Uterus (tissue), 3 donors: ENCODE measurements at regions not wholly inside any gene's neighbourhood (a gene's known extent, or its start where the extent isn't known, plus 50 kb on each side); places are given as distances from the start of the nearest gene placed in this dataset.

Experiments used
- DNase-seq, 2 donors: peaks; one replicate each; pipeline ENCODE4 v3.0.0-alpha.2; 2019 to 2020
- H3K27ac ChIP-seq, 2 donors: fragments of 200-600 bp; sonication (generic); 1 replicate in 1 of 2; 2 replicates in 1 of 2; pipeline ENCODE4 v1.5.1; 2016 to 2018
- H3K27me3 ChIP-seq, 2 donors: fragments of 200-600 bp; sonication (generic); one replicate each; pipeline ENCODE4 v1.5.1; 2018 to 2019; ENCODE audit warnings: control low read depth in 1 of 2
- H3K36me3 ChIP-seq, 2 donors: fragments of 200-600 bp; sonication (generic); one replicate each; pipeline ENCODE4 v1.5.1; 2019; ENCODE audit warnings: control low read depth in 1 of 2
- H3K4me1 ChIP-seq, 2 donors: fragments of 200-600 bp; sonication (generic); one replicate each; pipeline ENCODE4 v1.5.1; 2018 to 2019; ENCODE audit warnings: control low read depth in 1 of 2
- H3K4me3 ChIP-seq, 2 donors: fragments of 200-600 bp; sonication (generic); 1 replicate in 1 of 2; 2 replicates in 1 of 2; pipeline ENCODE4 v1.5.1; 2018 to 2019; ENCODE audit warnings: mild to moderate bottlenecking in 1 of 2
- H3K9me3 ChIP-seq, 2 donors: fragments of 200-600 bp; sonication (generic); one replicate each; pipeline ENCODE4 v1.5.1; 2019; ENCODE audit warnings: control low read depth in 1 of 2
- CTCF ChIP-seq, 4 experiments: fragments of 200-600 bp in 2 of 4; fragments of 450-650 bp in 2 of 4; sonication (generic) in 2 of 4; IDR thresholded peaks; one replicate each; pipeline ENCODE4 v1.5.1; 2016 to 2019; ENCODE audit warnings: antibody characterized with exemption in 4 of 4, mild to moderate bottlenecking in 2 of 4, moderate library complexity in 1 of 4
- POLR2A ChIP-seq, 2 donors: fragments of 450-650 bp; IDR thresholded peaks; one replicate each; pipeline ENCODE4 v1.6.1; 2016; ENCODE audit warnings: antibody characterized with exemption in 2 of 2, mild to moderate bottlenecking in 1 of 2, moderate library complexity in 1 of 2
- intact Hi-C: fragments of 100-400 bp; cut with DNase I; formaldehyde crosslinking; loops from one replicate; pipeline ENCODE4 v1.15.1; 2023; ENCODE audit warnings: low total_unique reads
- donor health status: DM: yes; HTN: yes; CAD: no.

- Histone ChIP-seq H3K4me1 (no peaks in the 10 kb centered on the region), H3K27me3 (no peaks in the 10 kb centered on the region), H3K4me3 (no peak overlapping the region), H3K27ac (no peak overlapping the region), H3K36me3 (no peaks in the 10 kb centered on the region), H3K9me3 (no peaks in the 10 kb centered on the region)
- intact Hi-C loops, result no loop called here
- TF ChIP-seq CTCF (IDR thresholded peaks at IDR 0.05) (no peak), POLR2A (IDR thresholded peaks at IDR 0.05) (no peak)
- no peak for DNase-seq
Measured at GRCh38 chr13:74794147-74794546, 659.9 kb upstream of the KLF12 start.

- no peak for DNase-seq
- no peak overlapping the region for H3K27ac ChIP-seq
- no peak overlapping the region for H3K4me3 ChIP-seq
- no peak for TF ChIP-seq POLR2A (IDR thresholded peaks at IDR 0.05)
- no peak for TF ChIP-seq CTCF (IDR thresholded peaks at IDR 0.05)
- no peaks in the 10 kb centered on the region for H3K9me3 ChIP-seq
- H3K36me3 ChIP-seq, result no peaks in the 10 kb centered on the region
- H3K4me1 ChIP-seq, result no peaks in the 10 kb centered on the region
- intact Hi-C loops, result no loop called here
- H3K27me3 ChIP-seq, result no peaks in the 10 kb centered on the region
Measured at GRCh38 chr13:74784959-74785358, 650.8 kb upstream of the KLF12 start.

GRCh38 chr13:74778946-74779345, 644.7 kb upstream of the KLF12 start:
- Histone ChIP-seq H3K9me3 (no peaks in the 10 kb centered on the region), H3K27ac (no peak overlapping the region), H3K27me3 (no peaks in the 10 kb centered on the region), H3K4me1 (no peaks in the 10 kb centered on the region), H3K4me3 (no peak overlapping the region), H3K36me3 (no peaks in the 10 kb centered on the region)
- TF ChIP-seq POLR2A (IDR thresholded peaks at IDR 0.05) (no peak), CTCF (IDR thresholded peaks at IDR 0.05) (no peak)
- DNase-seq, result no peak
- intact Hi-C loops, result no loop called here

- no peak for DNase-seq
- no peaks in the 10 kb centered on the region for H3K4me1 ChIP-seq
- H3K27ac ChIP-seq, result no peak overlapping the region
- H3K4me3 ChIP-seq, result no peak overlapping the region
- no peaks in the 10 kb centered on the region for H3K27me3 ChIP-seq
- no peaks in the 10 kb centered on the region for H3K9me3 ChIP-seq
- intact Hi-C loops, result no loop called here
- H3K36me3 ChIP-seq, result no peaks in the 10 kb centered on the region
- TF ChIP-seq POLR2A (IDR thresholded peaks at IDR 0.05) (no peak), CTCF (IDR thresholded peaks at IDR 0.05) (no peak)
Measured at GRCh38 chr13:74778087-74778486, 643.9 kb upstream of the KLF12 start.

GRCh38 chr13:74774264-74774663, 640.1 kb upstream of the KLF12 start:
- H3K9me3 ChIP-seq, result no peaks in the 10 kb centered on the region

More at GRCh38 chr13:74774264-74774663, 640.1 kb upstream of the KLF12 start:
- H3K36me3 ChIP-seq, result no peaks in the 10 kb centered on the region
- no peak overlapping the region for H3K4me3 ChIP-seq
- intact Hi-C loops, result no loop called here
- no peak overlapping the region for H3K27ac ChIP-seq
- no peaks in the 10 kb centered on the region for H3K4me1 ChIP-seq
- H3K27me3 ChIP-seq, result no peaks in the 10 kb centered on the region
- TF ChIP-seq CTCF (IDR thresholded peaks at IDR 0.05) (no peak), POLR2A (IDR thresholded peaks at IDR 0.05) (no peak)
- DNase-seq, result no peak
